ENCODE measurements at regions not wholly inside any gene's neighbourhood (a gene's known extent, or its start where the extent isn't known, plus 50 kb on each side); places are given as distances from the start of the nearest gene placed in this dataset.

- DNase-seq (ENCODE audit: low spot score) (no peak), FAIRE-seq (no peak), ATAC-seq (no peak)
- H3K4me3 ChIP-seq (replicated peaks in 1 of 3; ENCODE audit: insufficient read depth in 1 of 3, low read depth in 2 of 3, low read length in 3 of 3): no peak overlapping the region
- H3K4me2 ChIP-seq (ENCODE audit: low read depth, low read length): no peak overlapping the region
- H4K20me1 ChIP-seq (ENCODE audit: insufficient read depth, low read length): no peaks in the 10 kb centered on the region
- in situ Hi-C loops (cut with HindIII; ENCODE audit: extremely low pct_ligation_motif_present, low pct_unique_long_range_greater_than_20kb): no loop called here
- H2AFZ ChIP-seq (ENCODE audit: low read length): no peak overlapping the region
- BruUV-seq (replicated peaks): no TSS peak
- no peak overlapping the region for H3K9ac ChIP-seq (ENCODE audit: insufficient read depth, low read depth, low read length)
- no peaks in the 10 kb centered on the region for H3K27me3 ChIP-seq (ENCODE audit: control insufficient read depth in 1 of 2, insufficient read depth in 2 of 2, low read length in 2 of 2)
- ChIA-PET POLR2A (no interaction called here), CTCF (ENCODE audit: low intra/inter-chr PET ratio, low total read pairs) (no interaction called here)
- H3K36me3 ChIP-seq (replicated peaks in 1 of 2; ENCODE audit: control insufficient read depth in 1 of 2, insufficient read depth in 2 of 2, low read length in 2 of 2): no peaks in the 10 kb centered on the region
- WGBS (ENCODE audit: low lambda C conversion rate): 32% methylated on average over 9 of the region's 9 CpGs
- H3K79me2 ChIP-seq (ENCODE audit: insufficient read depth, low read length): no peaks in the 10 kb centered on the region
- no peaks in the 10 kb centered on the region; the same call in 1 of the 2 replicates for H3K9me3 ChIP-seq (ENCODE audit: low read length)
- H3K27ac ChIP-seq (ENCODE audit: extremely low read length, insufficient read depth, low read length): no peak overlapping the region
- intact Hi-C loops (cut with micrococcal nuclease; ENCODE audit: unreplicated experiment): no loop called here
- H3K4me1 ChIP-seq (ENCODE audit: insufficient read depth, low read length): no peaks in the 10 kb centered on the region
- TF ChIP-seq ZNF713 (CRISPR knock-in tag; IDR thresholded peaks at IDR 0.05) (no peak), KLF13 (CRISPR knock-in tag; IDR thresholded peaks at IDR 0.05) (no peak), TBX2 (CRISPR knock-in tag; IDR thresholded peaks at IDR 0.05; ENCODE audit: borderline replicate concordance) (no peak), MAFF (IDR thresholded peaks at IDR 0.05; ENCODE audit: low read depth, low read length) (peak; percentile 59), ZNF180 (CRISPR knock-in tag; IDR thresholded peaks at IDR 0.05; ENCODE audit: borderline replicate concordance, low read depth) (no peak), TAF15 (IDR thresholded peaks at IDR 0.05; ENCODE audit: low read depth, low read length, poor library complexity, severe bottlenecking) (no peak), THAP8 (CRISPR knock-in tag; IDR thresholded peaks at IDR 0.05; ENCODE audit: borderline replicate concordance) (no peak), NFE2L2 (IDR thresholded peaks at IDR 0.05; ENCODE audit: low read length) (peak; percentile 90), MAFK (conservative IDR thresholded peaks at IDR 0.05 in 1 of 2, IDR thresholded peaks at IDR 0.05 in 1 of 2; ENCODE audit: low read length in 2 of 2) (peak; percentile 64 to 71), KDM6A (CRISPR knock-in tag; IDR thresholded peaks at IDR 0.05; ENCODE audit: low read depth) (no peak), HNRNPLL (IDR thresholded peaks at IDR 0.05; ENCODE audit: low read depth, low read length, poor library complexity, severe bottlenecking) (no peak), REL (CRISPR knock-in tag; conservative IDR thresholded peaks at IDR 0.05) (no peak), SRSF1 (optimal IDR thresholded peaks at IDR 0.05; ENCODE audit: low read depth, low read length) (no peak)
- TF ChIP-seq, protein P1, sequence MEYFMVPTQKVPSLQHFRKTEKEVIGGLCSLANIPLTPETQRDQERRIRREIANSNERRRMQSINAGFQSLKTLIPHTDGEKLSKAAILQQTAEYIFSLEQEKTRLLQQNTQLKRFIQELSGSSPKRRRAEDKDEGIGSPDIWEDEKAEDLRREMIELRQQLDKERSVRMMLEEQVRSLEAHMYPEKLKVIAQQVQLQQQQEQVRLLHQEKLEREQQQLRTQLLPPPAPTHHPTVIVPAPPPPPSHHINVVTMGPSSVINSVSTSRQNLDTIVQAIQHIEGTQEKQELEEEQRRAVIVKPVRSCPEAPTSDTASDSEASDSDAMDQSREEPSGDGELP (IDR thresholded peaks at IDR 0.05; ENCODE audit: borderline replicate concordance, low read depth): no peak
- TF ChIP-seq, protein P2, sequence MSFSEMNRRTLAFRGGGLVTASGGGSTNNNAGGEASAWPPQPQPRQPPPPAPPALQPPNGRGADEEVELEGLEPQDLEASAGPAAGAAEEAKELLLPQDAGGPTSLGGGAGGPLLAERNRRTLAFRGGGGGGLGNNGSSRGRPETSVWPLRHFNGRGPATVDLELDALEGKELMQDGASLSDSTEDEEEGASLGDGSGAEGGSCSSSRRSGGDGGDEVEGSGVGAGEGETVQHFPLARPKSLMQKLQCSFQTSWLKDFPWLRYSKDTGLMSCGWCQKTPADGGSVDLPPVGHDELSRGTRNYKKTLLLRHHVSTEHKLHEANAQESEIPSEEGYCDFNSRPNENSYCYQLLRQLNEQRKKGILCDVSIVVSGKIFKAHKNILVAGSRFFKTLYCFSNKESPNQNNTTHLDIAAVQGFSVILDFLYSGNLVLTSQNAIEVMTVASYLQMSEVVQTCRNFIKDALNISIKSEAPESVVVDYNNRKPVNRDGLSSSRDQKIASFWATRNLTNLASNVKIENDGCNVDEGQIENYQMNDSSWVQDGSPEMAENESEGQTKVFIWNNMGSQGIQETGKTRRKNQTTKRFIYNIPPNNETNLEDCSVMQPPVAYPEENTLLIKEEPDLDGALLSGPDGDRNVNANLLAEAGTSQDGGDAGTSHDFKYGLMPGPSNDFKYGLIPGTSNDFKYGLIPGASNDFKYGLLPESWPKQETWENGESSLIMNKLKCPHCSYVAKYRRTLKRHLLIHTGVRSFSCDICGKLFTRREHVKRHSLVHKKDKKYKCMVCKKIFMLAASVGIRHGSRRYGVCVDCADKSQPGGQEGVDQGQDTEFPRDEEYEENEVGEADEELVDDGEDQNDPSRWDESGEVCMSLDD (CRISPR knock-in tag; IDR thresholded peaks at IDR 0.05; ENCODE audit: borderline replicate concordance): no peak
- TF ChIP-seq, protein P3, sequence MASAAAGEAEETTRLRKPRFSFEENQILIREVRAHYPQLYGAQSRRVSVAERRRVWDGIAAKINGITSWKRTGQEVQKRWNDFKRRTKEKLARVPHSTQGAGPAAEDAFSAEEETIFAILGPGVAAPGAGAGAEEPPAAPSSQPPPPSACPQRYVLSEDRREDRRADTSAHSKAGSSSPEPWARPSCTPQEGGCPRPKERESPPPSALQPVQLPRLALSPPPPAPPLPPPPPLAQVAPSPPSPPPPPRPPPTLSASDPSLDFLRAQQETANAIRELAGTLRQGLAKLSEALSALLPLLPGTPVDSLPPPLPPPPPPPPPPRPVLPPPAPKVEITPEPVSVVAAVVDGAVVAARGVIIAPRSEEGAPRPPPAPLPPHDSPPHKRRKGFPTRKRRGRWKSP (CRISPR knock-in tag; IDR thresholded peaks at IDR 0.05): no peak
Observed at GRCh38 chr18:51724790-51725721, 527.6 kb upstream of the MEX3C start.

Measured in HepG2 (cell line).